GM12878 (cell line): ENCODE measurements at regions not wholly inside any gene's neighbourhood (a gene's known extent, or its start where the extent isn't known, plus 50 kb on each side); places are given as distances from the start of the nearest gene placed in this dataset.

Source experiments
- ATAC-seq: fragments of 200-7000 bp; cut with Tn5 transposase; 3 replicates; pipeline ENCODE4 v1.9.1; 2020; ENCODE audit warnings: mild to moderate bottlenecking, moderate library complexity
- BruUV-seq: library from RNA; stranded (reverse); fragments of 400-500 nt; replicated peaks from 2 replicates; lab custom pipeline; 2021; lab: Mats Ljungman, UMichigan
- CTCF ChIA-PET: fragments of 300-600 bp; sonication (Branson Sonifier 250); formaldehyde crosslinking; extraction: SDS; loops from one replicate; lab custom pipeline; 2021; ENCODE audit warnings: inconsistent platforms; lab: Yijun Ruan, JAX
- POLR2A ChIA-PET: fragments of 350-600 bp; formaldehyde crosslinking; extraction: SDS; loops from one replicate; lab custom pipeline; 2021; ENCODE audit warnings: inconsistent platforms; lab: Charles Lee
- RAD21 ChIA-PET: fragments of 300-600 bp; sonication (Branson Sonifier 250); formaldehyde crosslinking; loops from one replicate; lab custom pipeline; 2023; ENCODE audit warnings: antibody characterized with exemption; ENCODE audit not compliant: unreplicated experiment; lab: Charles Lee
- SMC1A ChIA-PET: fragments of 300-600 bp; sonication (Branson Sonifier 250); formaldehyde crosslinking; loops from one replicate; lab custom pipeline; 2023; ENCODE audit not compliant: unreplicated experiment, uncharacterized antibody; lab: Charles Lee
- DNase-seq: peaks from one replicate; pipeline ENCODE4 v3.0.0-alpha.2; 2011; ENCODE audit warnings: low read depth, low spot score
- FAIRE-seq: peaks from 3 replicates; lab custom pipeline; 2011; peaks lifted over from hg19 to GRCh38; lab: Jason Lieb, UNC
- H2AFZ ChIP-seq: 2 replicates; pipeline ENCODE4 v1.6.0; 2011; ENCODE audit warnings: low read depth, low read length, control low read depth; ENCODE audit not compliant: control insufficient read depth
- H3K27ac ChIP-seq: 2 replicates; pipeline ENCODE4 v1.5.1; 2011; ENCODE audit warnings: control low read depth; ENCODE audit not compliant: control insufficient read depth, insufficient read depth
- H3K27me3 ChIP-seq, 2 experiments: replicated peaks in 1 of 2; 2 replicates each; pipeline versions ENCODE4 v1.6.0 to v1.6.1; 2011; ENCODE audit warnings: low read length in 1 of 2; ENCODE audit not compliant: control insufficient read depth in 2 of 2, insufficient read depth in 2 of 2
- H3K36me3 ChIP-seq, 2 experiments: 2 replicates each; pipeline ENCODE4 v1.5.1; 2011; ENCODE audit warnings: low read length in 1 of 2; ENCODE audit not compliant: control insufficient read depth in 2 of 2, insufficient read depth in 2 of 2
- H3K4me1 ChIP-seq: 2 replicates; pipeline ENCODE4 v1.6.1; 2011; ENCODE audit warnings: mild to moderate bottlenecking, low read length, moderate library complexity, mixed read lengths; ENCODE audit not compliant: control insufficient read depth, insufficient read depth
- H3K4me2 ChIP-seq: 2 replicates; pipeline ENCODE4 v1.6.0; 2011; ENCODE audit warnings: control low read depth; ENCODE audit not compliant: control insufficient read depth, insufficient read depth
- H3K4me3 ChIP-seq: fragments of 200-600 bp; sonication (generic); 2 replicates; pipeline ENCODE4 v1.5.1; 2016
- H3K79me2 ChIP-seq: 2 replicates; pipeline ENCODE4 v1.6.0; 2011; ENCODE audit warnings: low read length; ENCODE audit not compliant: control insufficient read depth, insufficient read depth
- H3K9ac ChIP-seq: 2 replicates; pipeline ENCODE4 v1.8.0; 2011; ENCODE audit warnings: low read length, control low read depth, mixed read lengths; ENCODE audit not compliant: control insufficient read depth, insufficient read depth
- H3K9me3 ChIP-seq: replicated peaks from 3 replicates; pipeline ENCODE4 v1.5.1; 2011; ENCODE audit warnings: mild to moderate bottlenecking, low read length; ENCODE audit not compliant: control insufficient read depth, insufficient read depth
- H4K20me1 ChIP-seq: 2 replicates; pipeline ENCODE4 v1.6.0; 2011; ENCODE audit not compliant: control insufficient read depth, insufficient read depth
- BMI1 ChIP-seq: fragments of 450-650 bp; IDR thresholded peaks from 2 replicates; pipeline ENCODE4 v1.6.1; 2016; ENCODE audit warnings: mild to moderate bottlenecking, moderate library complexity, borderline replicate concordance
- CBFB ChIP-seq: IDR thresholded peaks from 2 replicates; pipeline ENCODE4 v1.6.1; 2016; ENCODE audit warnings: antibody characterized with exemption, low read depth
- GABPA ChIP-seq: IDR thresholded peaks from 2 replicates; pipeline ENCODE4 v1.6.1; 2014; ENCODE audit warnings: antibody characterized with exemption, low read depth, mild to moderate bottlenecking, inconsistent platforms
- NR2F1 ChIP-seq: fragments of 450-650 bp; conservative IDR thresholded peaks from 2 replicates; pipeline ENCODE4 v1.6.1; 2017; ENCODE audit warnings: mild to moderate bottlenecking
- PAX8 ChIP-seq: fragments of 450-650 bp; IDR thresholded peaks from 2 replicates; pipeline ENCODE4 v1.6.1; 2017; ENCODE audit warnings: mild to moderate bottlenecking, moderate library complexity
- POLR2AphosphoS5 ChIP-seq: IDR thresholded peaks from 2 replicates; pipeline ENCODE4 v1.6.1; 2011; ENCODE audit warnings: mild to moderate bottlenecking, low read length, inconsistent platforms
- TARDBP ChIP-seq: IDR thresholded peaks from 2 replicates; pipeline ENCODE4 v1.6.1; 2016; ENCODE audit warnings: borderline replicate concordance
- WRNIP1 ChIP-seq: IDR thresholded peaks from 2 replicates; pipeline ENCODE4 v1.6.1; 2011; ENCODE audit warnings: low read depth, low read length, improper control_type of control experiment, borderline replicate concordance
- ZNF274 ChIP-seq: IDR thresholded peaks from one replicate; pipeline ENCODE4 v1.8.0; 2011; ENCODE audit not compliant: insufficient read length, insufficient read depth
- ZSCAN29 ChIP-seq: fragments of 450-650 bp; IDR thresholded peaks from 2 replicates; pipeline ENCODE4 v1.6.1; 2017; ENCODE audit warnings: mild to moderate bottlenecking, moderate library complexity
- WGBS: methylation state at CpG from one replicate; pipeline ENCODE4 v1.1.6; 2016; ENCODE audit warnings: low lambda C conversion rate; ENCODE audit not compliant: insufficient replicate concordance, insufficient coverage; ENCODE audit errors: missing lambda C conversion rate; 5-methylcytosine and 5-hydroxymethylcytosine counted together
- in situ Hi-C: fragments of 300-500 bp; cut with MboI; formaldehyde crosslinking; loops from 9 replicates; pipeline ENCODE4 v1.14.3; 2018; ENCODE audit warnings: mixed read lengths
- intact Hi-C: fragments of 100-400 bp; cut with micrococcal nuclease; formaldehyde crosslinking; loops from one replicate; pipeline ENCODE4 v1.14.2; 2022; ENCODE audit not compliant: unreplicated experiment
- TF ChIP-seq, protein P1 (sequence below): IDR thresholded peaks from 2 replicates; pipeline ENCODE4 v1.6.1; 2011; ENCODE audit warnings: low read depth, low read length, improper control_type of control experiment, borderline replicate concordance
- TF ChIP-seq, protein P2 (sequence below): IDR thresholded peaks from 2 replicates; pipeline ENCODE4 v1.6.1; 2012; ENCODE audit warnings: low read depth, low read length, improper control_type of control experiment
- TF ChIP-seq, protein P3 (sequence below): fragments of 450-650 bp; IDR thresholded peaks from 2 replicates; pipeline ENCODE4 v1.6.1; 2016; ENCODE audit warnings: mild to moderate bottlenecking
- TF ChIP-seq, protein P4 (sequence below): IDR thresholded peaks from 2 replicates; pipeline ENCODE4 v1.6.1; 2012; ENCODE audit warnings: low read depth, low read length, improper control_type of control experiment

DNA sequence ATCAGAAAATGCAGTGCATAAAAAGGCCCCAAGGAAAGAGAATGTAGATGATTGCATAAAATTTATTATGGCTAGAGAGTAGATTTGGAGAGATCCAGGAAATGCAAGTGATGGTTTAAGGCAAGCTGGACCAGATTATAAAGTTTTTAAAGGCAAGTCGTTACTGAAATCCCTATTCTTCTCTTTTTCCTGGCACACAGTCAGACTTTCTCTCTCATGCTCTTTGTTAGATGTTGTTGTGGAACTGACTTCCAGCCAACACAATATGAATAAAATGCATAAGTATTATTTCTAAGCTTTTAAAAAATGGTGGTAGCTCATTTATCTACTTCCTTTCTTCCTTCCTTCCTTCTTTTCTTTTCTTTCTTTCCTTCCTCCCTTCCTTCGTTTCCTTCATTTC lies 1085.4 kb upstream of the CDH6 start:
- BruUV-seq: no TSS peak
- Histone ChIP-seq H3K36me3 (no peaks in the 10 kb centered on the region), H3K4me3 (no peak overlapping the region), H3K79me2 (no peaks in the 10 kb centered on the region), H4K20me1 (no peaks in the 10 kb centered on the region), H3K4me2 (no peak overlapping the region), H3K4me1 (no peaks in the 10 kb centered on the region), H3K27me3 (no peaks in the 10 kb centered on the region), H3K27ac (no peak overlapping the region), H3K9ac (no peak overlapping the region), H3K9me3 (no peaks in the 10 kb centered on the region), H2AFZ (no peak overlapping the region)
- no peak for DNase-seq
- intact Hi-C loops (no loop called here), in situ Hi-C loops (no loop called here)
- 0% methylated on average over 2 of the region's 2 CpGs for WGBS
- FAIRE-seq: no peak
- ChIA-PET SMC1A (no interaction called here), POLR2A (no interaction called here), RAD21 (no interaction called here), CTCF (no interaction called here)
- TF ChIP-seq, protein P1, sequence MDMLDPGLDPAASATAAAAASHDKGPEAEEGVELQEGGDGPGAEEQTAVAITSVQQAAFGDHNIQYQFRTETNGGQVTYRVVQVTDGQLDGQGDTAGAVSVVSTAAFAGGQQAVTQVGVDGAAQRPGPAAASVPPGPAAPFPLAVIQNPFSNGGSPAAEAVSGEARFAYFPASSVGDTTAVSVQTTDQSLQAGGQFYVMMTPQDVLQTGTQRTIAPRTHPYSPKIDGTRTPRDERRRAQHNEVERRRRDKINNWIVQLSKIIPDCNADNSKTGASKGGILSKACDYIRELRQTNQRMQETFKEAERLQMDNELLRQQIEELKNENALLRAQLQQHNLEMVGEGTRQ: no peak
- TF ChIP-seq BMI1: no peak
- no peak for ATAC-seq

DNA sequence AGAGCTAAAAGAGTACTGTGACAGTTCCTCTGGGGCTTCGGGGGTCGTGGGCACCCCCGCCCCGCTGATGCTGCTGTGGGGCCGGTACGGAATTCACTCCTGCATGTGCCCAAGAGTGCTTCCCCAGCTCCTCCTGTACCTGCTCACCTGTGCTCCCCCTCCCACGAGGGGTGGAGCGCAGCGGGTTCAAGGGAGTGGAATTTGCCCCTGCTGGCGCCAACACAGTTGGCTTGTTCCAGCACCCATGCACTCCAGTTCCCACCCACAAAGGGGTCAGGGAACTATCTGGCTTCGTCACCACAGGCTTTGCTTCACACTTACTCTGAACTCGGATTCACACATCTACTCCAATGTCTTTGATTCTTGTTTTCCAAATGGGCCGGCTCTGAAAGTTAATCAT lies 1086.9 kb upstream of the CDH6 start:
- ChIA-PET SMC1A (no interaction called here), POLR2A (no interaction called here), CTCF (no interaction called here), RAD21 (no interaction called here)
- ATAC-seq (no peak), DNase-seq (no peak), FAIRE-seq (no peak)
- in situ Hi-C loops (no loop called here), intact Hi-C loops (no loop called here)
- no peaks in the 10 kb centered on the region for H4K20me1 ChIP-seq
- no peak overlapping the region for H3K9ac ChIP-seq
- H3K79me2 ChIP-seq: no peaks in the 10 kb centered on the region
- WGBS: 49% methylated on average over 13 of the region's 13 CpGs
- H3K27ac ChIP-seq: no peak overlapping the region
- H3K9me3 ChIP-seq: no peaks in the 10 kb centered on the region
- no peak overlapping the region for H2AFZ ChIP-seq
- H3K4me3 ChIP-seq: no peak overlapping the region
- no peaks in the 10 kb centered on the region for H3K27me3 ChIP-seq
- no peaks in the 10 kb centered on the region for H3K4me1 ChIP-seq
- no peaks in the 10 kb centered on the region for H3K36me3 ChIP-seq
- BruUV-seq: no TSS peak
- no peak overlapping the region for H3K4me2 ChIP-seq
- TF ChIP-seq WRNIP1 (no peak), NR2F1 (no peak), GABPA (no peak), PAX8 (no peak), ZSCAN29 (no peak), POLR2AphosphoS5 (no peak), TARDBP (no peak), ZNF274 (no peak), CBFB (no peak)
- TF ChIP-seq, protein P1: no peak
- TF ChIP-seq, protein P2, sequence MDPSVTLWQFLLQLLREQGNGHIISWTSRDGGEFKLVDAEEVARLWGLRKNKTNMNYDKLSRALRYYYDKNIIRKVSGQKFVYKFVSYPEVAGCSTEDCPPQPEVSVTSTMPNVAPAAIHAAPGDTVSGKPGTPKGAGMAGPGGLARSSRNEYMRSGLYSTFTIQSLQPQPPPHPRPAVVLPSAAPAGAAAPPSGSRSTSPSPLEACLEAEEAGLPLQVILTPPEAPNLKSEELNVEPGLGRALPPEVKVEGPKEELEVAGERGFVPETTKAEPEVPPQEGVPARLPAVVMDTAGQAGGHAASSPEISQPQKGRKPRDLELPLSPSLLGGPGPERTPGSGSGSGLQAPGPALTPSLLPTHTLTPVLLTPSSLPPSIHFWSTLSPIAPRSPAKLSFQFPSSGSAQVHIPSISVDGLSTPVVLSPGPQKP: no peak
- TF ChIP-seq, protein P3, sequence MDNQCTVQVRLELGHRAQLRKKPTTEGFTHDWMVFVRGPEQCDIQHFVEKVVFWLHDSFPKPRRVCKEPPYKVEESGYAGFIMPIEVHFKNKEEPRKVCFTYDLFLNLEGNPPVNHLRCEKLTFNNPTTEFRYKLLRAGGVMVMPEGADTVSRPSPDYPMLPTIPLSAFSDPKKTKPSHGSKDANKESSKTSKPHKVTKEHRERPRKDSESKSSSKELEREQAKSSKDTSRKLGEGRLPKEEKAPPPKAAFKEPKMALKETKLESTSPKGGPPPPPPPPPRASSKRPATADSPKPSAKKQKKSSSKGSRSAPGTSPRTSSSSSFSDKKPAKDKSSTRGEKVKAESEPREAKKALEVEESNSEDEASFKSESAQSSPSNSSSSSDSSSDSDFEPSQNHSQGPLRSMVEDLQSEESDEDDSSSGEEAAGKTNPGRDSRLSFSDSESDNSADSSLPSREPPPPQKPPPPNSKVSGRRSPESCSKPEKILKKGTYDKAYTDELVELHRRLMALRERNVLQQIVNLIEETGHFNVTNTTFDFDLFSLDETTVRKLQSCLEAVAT: no peak
- TF ChIP-seq, protein P4, sequence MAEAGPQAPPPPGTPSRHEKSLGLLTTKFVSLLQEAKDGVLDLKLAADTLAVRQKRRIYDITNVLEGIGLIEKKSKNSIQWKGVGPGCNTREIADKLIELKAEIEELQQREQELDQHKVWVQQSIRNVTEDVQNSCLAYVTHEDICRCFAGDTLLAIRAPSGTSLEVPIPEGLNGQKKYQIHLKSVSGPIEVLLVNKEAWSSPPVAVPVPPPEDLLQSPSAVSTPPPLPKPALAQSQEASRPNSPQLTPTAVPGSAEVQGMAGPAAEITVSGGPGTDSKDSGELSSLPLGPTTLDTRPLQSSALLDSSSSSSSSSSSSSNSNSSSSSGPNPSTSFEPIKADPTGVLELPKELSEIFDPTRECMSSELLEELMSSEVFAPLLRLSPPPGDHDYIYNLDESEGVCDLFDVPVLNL: no peak
